ENCODE measurements at regions not wholly inside any gene's neighbourhood (a gene's known extent, or its start where the extent isn't known, plus 50 kb on each side); places are given as distances from the start of the nearest gene placed in this dataset.
"Not testable (repeated sequence)": the region's sequence is repeated elsewhere in the genome, so short reads cannot be mapped to it uniquely, and the experiment has no call there.

DNA sequence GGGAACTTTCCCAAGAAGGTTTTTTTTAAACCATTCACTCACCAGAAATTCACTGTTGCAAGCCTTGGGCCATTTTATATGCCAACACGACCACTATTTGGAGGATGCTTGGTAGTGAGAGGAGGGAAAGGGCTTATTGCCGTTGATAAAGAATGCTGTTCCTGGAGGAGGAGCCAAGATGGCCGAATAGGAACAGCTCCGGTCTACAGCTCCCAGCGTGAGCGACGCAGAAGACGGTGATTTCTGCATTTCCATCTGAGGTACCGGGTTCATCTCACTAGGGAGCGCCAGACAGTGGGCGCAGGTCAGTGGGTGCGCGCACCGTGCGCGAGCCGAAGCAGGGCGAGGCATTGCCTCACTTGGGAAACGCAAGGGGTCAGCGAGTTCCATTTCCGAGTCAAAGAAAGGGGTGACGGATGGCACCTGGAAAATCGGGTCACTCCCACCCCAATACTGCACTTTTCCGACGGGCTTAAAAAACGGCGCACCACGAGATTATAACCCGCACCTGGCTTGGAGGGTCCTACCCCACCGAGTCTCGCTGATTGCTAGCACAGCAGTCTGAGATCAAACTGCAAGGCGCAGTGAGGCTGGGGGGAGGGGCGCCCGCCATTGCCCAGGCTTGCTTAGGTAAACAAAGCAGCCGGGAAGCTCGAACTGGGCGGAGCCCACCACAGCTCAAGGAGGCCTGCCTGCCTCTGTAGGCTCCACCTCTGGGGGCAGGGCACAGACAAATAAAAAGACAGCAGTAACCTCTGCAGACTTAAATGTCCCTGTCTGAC lies 408.1 kb upstream of the NFE2L3 start:
- TF ChIP-seq, protein P1, sequence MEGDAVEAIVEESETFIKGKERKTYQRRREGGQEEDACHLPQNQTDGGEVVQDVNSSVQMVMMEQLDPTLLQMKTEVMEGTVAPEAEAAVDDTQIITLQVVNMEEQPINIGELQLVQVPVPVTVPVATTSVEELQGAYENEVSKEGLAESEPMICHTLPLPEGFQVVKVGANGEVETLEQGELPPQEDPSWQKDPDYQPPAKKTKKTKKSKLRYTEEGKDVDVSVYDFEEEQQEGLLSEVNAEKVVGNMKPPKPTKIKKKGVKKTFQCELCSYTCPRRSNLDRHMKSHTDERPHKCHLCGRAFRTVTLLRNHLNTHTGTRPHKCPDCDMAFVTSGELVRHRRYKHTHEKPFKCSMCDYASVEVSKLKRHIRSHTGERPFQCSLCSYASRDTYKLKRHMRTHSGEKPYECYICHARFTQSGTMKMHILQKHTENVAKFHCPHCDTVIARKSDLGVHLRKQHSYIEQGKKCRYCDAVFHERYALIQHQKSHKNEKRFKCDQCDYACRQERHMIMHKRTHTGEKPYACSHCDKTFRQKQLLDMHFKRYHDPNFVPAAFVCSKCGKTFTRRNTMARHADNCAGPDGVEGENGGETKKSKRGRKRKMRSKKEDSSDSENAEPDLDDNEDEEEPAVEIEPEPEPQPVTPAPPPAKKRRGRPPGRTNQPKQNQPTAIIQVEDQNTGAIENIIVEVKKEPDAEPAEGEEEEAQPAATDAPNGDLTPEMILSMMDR (IDR thresholded peaks at IDR 0.05): not testable (repeated sequence)
- TF ChIP-seq POLR2A (IDR thresholded peaks at IDR 0.05): not testable (repeated sequence)

Data from adrenal gland (tissue), 5 donors.